Karpas-422 (cell line): ENCODE measurements at regions not wholly inside any gene's neighbourhood (a gene's known extent, or its start where the extent isn't known, plus 50 kb on each side); places are given as distances from the start of the nearest gene placed in this dataset.

Experiments used
- DNase-seq: peaks from one replicate; pipeline ENCODE4 v3.0.0-alpha.2; 2015
- H2AFZ ChIP-seq: fragments of 200-600 bp; sonication (generic); 2 replicates; pipeline ENCODE4 v1.6.1; 2014; ENCODE audit warnings: antibody characterized with exemption, low read length, mixed read lengths
- H3K27ac ChIP-seq: fragments of 200-600 bp; sonication (generic); 2 replicates; pipeline ENCODE4 v1.5.1; 2014; ENCODE audit warnings: mild to moderate bottlenecking, low read length, moderate library complexity
- H3K27me3 ChIP-seq: fragments of 200-600 bp; sonication (generic); 2 replicates; pipeline ENCODE4 v1.6.1; 2014; ENCODE audit warnings: low read length, mixed read lengths
- H3K36me3 ChIP-seq: fragments of 200-600 bp; sonication (generic); 2 replicates; pipeline ENCODE4 v1.6.1; 2014; ENCODE audit warnings: low read length, mixed read lengths; ENCODE audit not compliant: insufficient read depth
- H3K4me1 ChIP-seq: fragments of 200-600 bp; sonication (generic); 2 replicates; pipeline ENCODE4 v1.6.1; 2014; ENCODE audit warnings: mild to moderate bottlenecking, low read length, mixed read lengths
- H3K4me2 ChIP-seq: fragments of 200-600 bp; sonication (generic); 2 replicates; pipeline ENCODE4 v1.6.1; 2014; ENCODE audit warnings: low read length, low read depth, mild to moderate bottlenecking; ENCODE audit not compliant: poor library complexity, severe bottlenecking
- H3K4me3 ChIP-seq: fragments of 200-600 bp; sonication (generic); 2 replicates; pipeline ENCODE4 v1.5.1; 2014; ENCODE audit warnings: mild to moderate bottlenecking, antibody characterized with exemption, low read length, mixed read lengths
- H3K79me2 ChIP-seq: fragments of 200-600 bp; sonication (generic); 2 replicates; pipeline ENCODE4 v1.6.1; 2014; ENCODE audit warnings: mild to moderate bottlenecking, low read length, mixed read lengths
- H3K9ac ChIP-seq: fragments of 200-600 bp; sonication (generic); 2 replicates; pipeline ENCODE4 v1.6.0; 2014; ENCODE audit warnings: low read length
- H3K9me2 ChIP-seq: fragments of 200-600 bp; sonication (generic), shearing (Covaris generic); replicated peaks from 2 replicates; pipeline ENCODE4 v1.6.0; 2014; ENCODE audit warnings: mild to moderate bottlenecking, low read length, moderate library complexity; ENCODE audit not compliant: insufficient read depth
- H3K9me3 ChIP-seq: fragments of 300-700, 200-600 bp; sonication (generic); 2 replicates; pipeline ENCODE4 v1.6.1; 2014; ENCODE audit warnings: low read length, mixed read lengths
- H4K20me1 ChIP-seq: fragments of 200-600 bp; sonication (generic); 2 replicates; pipeline ENCODE4 v1.6.1; 2014; ENCODE audit warnings: mild to moderate bottlenecking, antibody characterized with exemption, low read length, low read depth; ENCODE audit not compliant: insufficient read depth

- Histone ChIP-seq H3K27me3 (no peaks in the 10 kb centered on the region), H2AFZ (no peak overlapping the region), H3K4me2 (no peak overlapping the region), H3K4me3 (no peak overlapping the region), H4K20me1 (no peaks in the 10 kb centered on the region), H3K9me2 (no peaks in the 10 kb centered on the region), H3K79me2 (no peaks in the 10 kb centered on the region), H3K4me1 (no peaks in the 10 kb centered on the region), H3K9me3 (no peaks in the 10 kb centered on the region), H3K9ac (no peak overlapping the region), H3K27ac (no peak overlapping the region), H3K36me3 (no peaks in the 10 kb centered on the region)
- DNase-seq = no peak
Measured at GRCh38 chr7:28338041-28338440, 74.3 kb upstream of the CREB5 start.

DNA sequence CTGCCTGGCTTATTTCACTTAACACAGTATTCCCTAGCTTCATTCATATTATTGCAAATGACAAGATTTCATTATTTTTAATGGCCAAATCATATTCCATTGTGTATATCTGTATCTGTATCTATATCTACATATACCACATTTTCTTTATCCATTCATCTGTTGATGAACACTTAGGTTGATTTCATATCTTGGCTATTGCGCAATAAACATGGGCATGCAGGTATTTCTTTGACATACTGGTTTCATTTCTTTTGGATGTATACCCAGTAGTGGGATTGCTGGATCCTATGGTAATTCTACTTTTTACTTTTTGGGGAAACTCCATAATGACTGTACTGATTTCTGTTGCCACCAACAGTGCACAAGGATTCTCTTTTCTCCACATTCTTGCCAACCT is 68.9 kb upstream of the CREB5 start:
- DNase-seq = no peak
- Histone ChIP-seq H3K9ac (no peak overlapping the region), H3K9me2 (no peaks in the 10 kb centered on the region)

GRCh38 chr7:28346256-28346655 is 66.1 kb upstream of the CREB5 start:
- Histone ChIP-seq H3K9me2 (no peaks in the 10 kb centered on the region), H3K4me3 (no peak overlapping the region), H3K4me1 (peaks cover 3% of the 10 kb centered on the region; the same call in 1 of the 2 replicates), H3K27ac (no peak overlapping the region), H3K27me3 (no peaks in the 10 kb centered on the region), H3K4me2 (no peak overlapping the region), H2AFZ (no peak overlapping the region), H4K20me1 (no peaks in the 10 kb centered on the region), H3K79me2 (no peaks in the 10 kb centered on the region), H3K9ac (no peak overlapping the region), H3K9me3 (no peaks in the 10 kb centered on the region), H3K36me3 (no peaks in the 10 kb centered on the region)
- DNase-seq = no peak

More for the DNA sequence above, 68.9 kb upstream of the CREB5 start:
- Histone ChIP-seq H3K4me1 (peaks cover 3% of the 10 kb centered on the region; the same call in 1 of the 2 replicates), H2AFZ (no peak overlapping the region), H3K4me3 (no peak overlapping the region), H3K79me2 (no peaks in the 10 kb centered on the region), H4K20me1 (no peaks in the 10 kb centered on the region), H3K9me3 (no peaks in the 10 kb centered on the region), H3K4me2 (no peak overlapping the region), H3K27me3 (no peaks in the 10 kb centered on the region), H3K36me3 (no peaks in the 10 kb centered on the region), H3K27ac (no peak overlapping the region)

- no peak overlapping the region for H3K4me3 ChIP-seq
- H3K27me3 ChIP-seq = no peaks in the 10 kb centered on the region
- H3K4me2 ChIP-seq = no peak overlapping the region
- no peak overlapping the region for H3K27ac ChIP-seq
- no peaks in the 10 kb centered on the region for H3K79me2 ChIP-seq
- H2AFZ ChIP-seq = no peak overlapping the region
- H3K9me3 ChIP-seq = no peaks in the 10 kb centered on the region
- H3K36me3 ChIP-seq = no peaks in the 10 kb centered on the region
- no peak for DNase-seq
- peaks cover 3% of the 10 kb centered on the region; the same call in 1 of the 2 replicates for H3K4me1 ChIP-seq
- H3K9ac ChIP-seq = no peak overlapping the region
- H4K20me1 ChIP-seq = no peaks in the 10 kb centered on the region
- no peaks in the 10 kb centered on the region for H3K9me2 ChIP-seq
Measured at GRCh38 chr7:28346676-28347363, 65.5 kb upstream of the CREB5 start.

- Histone ChIP-seq H4K20me1 (no peaks in the 10 kb centered on the region), H3K9ac (no peak overlapping the region), H3K27ac (no peak overlapping the region), H3K4me2 (no peak overlapping the region), H3K36me3 (no peaks in the 10 kb centered on the region), H3K4me1 (peaks cover 3% of the 10 kb centered on the region; the same call in 1 of the 2 replicates), H3K79me2 (no peaks in the 10 kb centered on the region), H3K4me3 (no peak overlapping the region), H2AFZ (no peak overlapping the region), H3K9me3 (no peaks in the 10 kb centered on the region), H3K27me3 (no peaks in the 10 kb centered on the region), H3K9me2 (no peaks in the 10 kb centered on the region)
- DNase-seq = no peak
Measured at GRCh38 chr7:28347475-28348318, 64.6 kb upstream of the CREB5 start.

DNA sequence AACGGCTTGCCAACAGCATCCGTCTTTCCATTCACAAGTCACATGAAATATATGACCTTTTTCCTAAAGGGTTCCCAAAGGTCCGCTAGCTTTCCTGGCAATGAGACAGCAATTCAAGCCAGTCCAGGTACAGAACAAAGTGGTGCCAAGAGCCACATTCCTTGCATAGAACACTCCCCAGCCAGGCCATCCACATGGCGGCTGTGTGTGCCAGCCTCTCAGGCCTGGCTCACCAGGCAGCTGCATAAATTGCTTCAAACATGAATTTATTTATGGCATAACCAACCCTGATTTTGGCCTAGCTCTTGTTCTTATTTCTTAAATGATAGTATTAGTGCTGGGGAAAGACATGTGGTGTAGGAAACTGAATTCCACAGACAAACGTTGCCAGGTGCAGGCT is 63.7 kb upstream of the CREB5 start:
- H3K4me3 ChIP-seq = no peak overlapping the region
- H4K20me1 ChIP-seq = no peaks in the 10 kb centered on the region
- DNase-seq = no peak
- H3K27me3 ChIP-seq = no peaks in the 10 kb centered on the region
- peaks cover 3% of the 10 kb centered on the region; the same call in 1 of the 2 replicates for H3K4me1 ChIP-seq
- no peak overlapping the region for H3K4me2 ChIP-seq
- H3K9me3 ChIP-seq = no peaks in the 10 kb centered on the region
- no peak overlapping the region for H3K27ac ChIP-seq
- H3K9me2 ChIP-seq = no peaks in the 10 kb centered on the region
- no peaks in the 10 kb centered on the region for H3K79me2 ChIP-seq
- no peaks in the 10 kb centered on the region for H3K36me3 ChIP-seq
- H3K9ac ChIP-seq = no peak overlapping the region
- H2AFZ ChIP-seq = no peak overlapping the region

GRCh38 chr7:28349637-28350036 is 62.7 kb upstream of the CREB5 start:
- H3K27ac ChIP-seq = no peak overlapping the region
- H3K27me3 ChIP-seq = no peaks in the 10 kb centered on the region
- peaks cover 3% of the 10 kb centered on the region; the same call in 1 of the 2 replicates for H3K4me1 ChIP-seq
- DNase-seq = no peak
- no peaks in the 10 kb centered on the region for H3K36me3 ChIP-seq
- H2AFZ ChIP-seq = no peak overlapping the region
- H4K20me1 ChIP-seq = no peaks in the 10 kb centered on the region
- H3K4me3 ChIP-seq = no peak overlapping the region
- H3K9me3 ChIP-seq = no peaks in the 10 kb centered on the region
- H3K4me2 ChIP-seq = no peak overlapping the region
- H3K9me2 ChIP-seq = no peaks in the 10 kb centered on the region
- H3K9ac ChIP-seq = no peak overlapping the region
- no peaks in the 10 kb centered on the region for H3K79me2 ChIP-seq

- Histone ChIP-seq H4K20me1 (no peaks in the 10 kb centered on the region), H3K79me2 (no peaks in the 10 kb centered on the region), H3K4me1 (peaks cover 3% of the 10 kb centered on the region; the same call in 1 of the 2 replicates), H3K9ac (no peak overlapping the region), H3K4me3 (no peak overlapping the region), H3K27ac (no peak overlapping the region), H3K27me3 (no peaks in the 10 kb centered on the region), H3K36me3 (no peaks in the 10 kb centered on the region), H3K9me2 (no peaks in the 10 kb centered on the region), H3K4me2 (no peak overlapping the region), H2AFZ (no peak overlapping the region), H3K9me3 (no peaks in the 10 kb centered on the region)
- DNase-seq = no peak
Measured at GRCh38 chr7:28350662-28351061, 61.7 kb upstream of the CREB5 start.
